ENCODE measurements at regions not wholly inside any gene's neighbourhood (a gene's known extent, or its start where the extent isn't known, plus 50 kb on each side); places are given as distances from the start of the nearest gene placed in this dataset.

DNA sequence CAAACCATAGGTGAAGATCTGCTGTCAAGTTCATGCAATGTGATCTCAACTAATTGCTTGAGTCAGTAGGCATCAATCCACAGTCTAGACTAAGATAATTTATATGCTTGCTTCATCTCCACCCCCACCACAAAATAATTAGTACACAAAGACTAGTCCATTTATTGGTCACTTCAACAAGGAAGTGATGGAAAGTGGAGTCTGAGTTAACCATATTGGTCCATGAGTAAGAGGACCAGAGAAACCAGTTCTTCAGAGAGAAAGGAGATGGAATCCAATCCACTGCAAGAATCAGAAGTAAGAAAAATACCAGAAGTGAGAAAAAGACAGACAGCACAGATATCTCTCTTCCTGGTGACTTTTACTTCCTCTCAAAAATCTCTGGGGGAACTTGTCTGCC lies 366.5 kb downstream of the CHSY3 start:
- DNase-seq (ENCODE audit: low spot score) = no peak
- TF ChIP-seq, protein P1, sequence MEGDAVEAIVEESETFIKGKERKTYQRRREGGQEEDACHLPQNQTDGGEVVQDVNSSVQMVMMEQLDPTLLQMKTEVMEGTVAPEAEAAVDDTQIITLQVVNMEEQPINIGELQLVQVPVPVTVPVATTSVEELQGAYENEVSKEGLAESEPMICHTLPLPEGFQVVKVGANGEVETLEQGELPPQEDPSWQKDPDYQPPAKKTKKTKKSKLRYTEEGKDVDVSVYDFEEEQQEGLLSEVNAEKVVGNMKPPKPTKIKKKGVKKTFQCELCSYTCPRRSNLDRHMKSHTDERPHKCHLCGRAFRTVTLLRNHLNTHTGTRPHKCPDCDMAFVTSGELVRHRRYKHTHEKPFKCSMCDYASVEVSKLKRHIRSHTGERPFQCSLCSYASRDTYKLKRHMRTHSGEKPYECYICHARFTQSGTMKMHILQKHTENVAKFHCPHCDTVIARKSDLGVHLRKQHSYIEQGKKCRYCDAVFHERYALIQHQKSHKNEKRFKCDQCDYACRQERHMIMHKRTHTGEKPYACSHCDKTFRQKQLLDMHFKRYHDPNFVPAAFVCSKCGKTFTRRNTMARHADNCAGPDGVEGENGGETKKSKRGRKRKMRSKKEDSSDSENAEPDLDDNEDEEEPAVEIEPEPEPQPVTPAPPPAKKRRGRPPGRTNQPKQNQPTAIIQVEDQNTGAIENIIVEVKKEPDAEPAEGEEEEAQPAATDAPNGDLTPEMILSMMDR (IDR thresholded peaks at IDR 0.05) = no peak
- Mint-ChIP-seq H3K36me3 (ENCODE audit: low read depth) (no peaks in the 10 kb centered on the region), H3K4me3 (ENCODE audit: unreplicated experiment) (no peak overlapping the region), H3K27me3 (ENCODE audit: low read depth) (peaks cover 8% of the 10 kb centered on the region), H3K4me1 (ENCODE audit: low read depth) (no peaks in the 10 kb centered on the region), H3K27ac (ENCODE audit: unreplicated experiment) (no peak overlapping the region), H3K9me3 (ENCODE audit: low read depth) (peaks cover 1% of the 10 kb centered on the region)

DNA sequence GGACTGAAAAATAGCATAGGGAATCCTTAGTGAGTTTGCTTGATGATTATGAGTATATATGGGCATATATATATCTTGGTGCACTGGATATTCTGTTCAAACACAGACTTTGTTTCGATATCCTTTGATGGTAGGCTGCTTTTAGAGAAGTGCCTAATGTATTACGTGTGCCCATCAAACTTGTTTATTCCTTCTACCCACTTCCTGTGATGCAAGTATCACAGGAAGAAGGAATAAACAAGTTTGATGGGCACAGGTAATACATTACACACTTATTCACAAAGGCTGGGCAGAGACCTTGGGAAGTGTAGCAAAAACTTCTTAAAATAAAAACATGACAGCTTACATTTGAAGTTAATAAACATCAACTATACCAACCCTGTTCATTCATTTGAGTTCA lies 364.2 kb downstream of the CHSY3 start:
- DNase-seq (ENCODE audit: low spot score) = no peak
- TF ChIP-seq, protein P1 (IDR thresholded peaks at IDR 0.05) = no peak
- Mint-ChIP-seq H3K27me3 (ENCODE audit: low read depth) (peaks cover 7% of the 10 kb centered on the region), H3K9me3 (ENCODE audit: low read depth) (no peaks in the 10 kb centered on the region), H3K4me1 (ENCODE audit: low read depth) (no peaks in the 10 kb centered on the region), H3K27ac (ENCODE audit: unreplicated experiment) (no peak overlapping the region), H3K4me3 (ENCODE audit: unreplicated experiment) (no peak overlapping the region), H3K36me3 (ENCODE audit: low read depth) (no peaks in the 10 kb centered on the region)

DNA sequence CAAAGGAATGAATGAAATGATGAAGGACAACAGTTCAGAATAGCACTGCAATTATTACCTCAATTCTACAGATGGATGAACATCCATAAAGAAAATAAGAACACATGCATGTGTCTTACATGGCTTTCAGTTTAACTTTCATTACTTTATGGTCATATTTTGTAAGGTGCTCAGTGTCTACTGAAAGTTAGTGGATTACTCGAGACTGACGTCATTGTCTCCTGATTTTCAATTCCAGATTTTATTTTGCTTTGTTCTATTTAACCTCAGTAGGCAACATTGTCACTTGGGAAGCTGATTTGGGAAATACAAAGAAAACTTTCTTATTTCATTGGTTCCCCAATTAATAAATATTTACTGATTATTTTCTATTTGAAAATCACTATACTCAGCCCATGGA lies 363.7 kb downstream of the CHSY3 start:
- no peaks in the 10 kb centered on the region for H3K9me3 Mint-ChIP-seq (ENCODE audit: low read depth)
- H3K4me1 Mint-ChIP-seq (ENCODE audit: low read depth) = no peaks in the 10 kb centered on the region
- no peak overlapping the region for H3K27ac Mint-ChIP-seq (ENCODE audit: unreplicated experiment)
- TF ChIP-seq, protein P1 (IDR thresholded peaks at IDR 0.05) = no peak
- peaks cover 7% of the 10 kb centered on the region for H3K27me3 Mint-ChIP-seq (ENCODE audit: low read depth)
- DNase-seq (ENCODE audit: low spot score) = no peak
- no peak overlapping the region for H3K4me3 Mint-ChIP-seq (ENCODE audit: unreplicated experiment)
- H3K36me3 Mint-ChIP-seq (ENCODE audit: low read depth) = no peaks in the 10 kb centered on the region

DNA sequence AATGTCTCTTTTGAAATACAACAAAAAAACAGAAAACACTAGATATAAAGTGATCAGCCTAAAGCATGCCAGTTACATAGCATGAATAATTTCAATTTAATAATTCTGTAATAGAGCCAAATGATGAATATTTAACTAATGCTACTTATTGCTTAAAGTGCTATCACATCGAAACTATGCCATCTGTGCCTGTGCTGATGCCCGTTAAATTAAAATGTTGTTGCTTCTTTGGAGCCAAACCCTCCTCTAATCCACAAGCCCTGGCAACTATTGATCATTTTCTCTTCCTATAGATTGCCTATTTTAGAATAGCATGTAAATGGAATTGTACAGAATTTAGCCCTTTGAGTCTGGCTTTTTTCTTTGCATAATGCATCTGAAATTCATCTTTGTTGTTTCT lies 356.2 kb downstream of the CHSY3 start:
- Mint-ChIP-seq H3K4me1 (ENCODE audit: low read depth) (no peaks in the 10 kb centered on the region), H3K27me3 (ENCODE audit: low read depth) (no peaks in the 10 kb centered on the region), H3K9me3 (ENCODE audit: low read depth) (peaks cover 3% of the 10 kb centered on the region), H3K4me3 (ENCODE audit: unreplicated experiment) (no peak overlapping the region), H3K27ac (ENCODE audit: unreplicated experiment) (no peak overlapping the region), H3K36me3 (ENCODE audit: low read depth) (no peaks in the 10 kb centered on the region)
- TF ChIP-seq, protein P1 (IDR thresholded peaks at IDR 0.05) = no peak
- DNase-seq (ENCODE audit: low spot score) = no peak

DNA sequence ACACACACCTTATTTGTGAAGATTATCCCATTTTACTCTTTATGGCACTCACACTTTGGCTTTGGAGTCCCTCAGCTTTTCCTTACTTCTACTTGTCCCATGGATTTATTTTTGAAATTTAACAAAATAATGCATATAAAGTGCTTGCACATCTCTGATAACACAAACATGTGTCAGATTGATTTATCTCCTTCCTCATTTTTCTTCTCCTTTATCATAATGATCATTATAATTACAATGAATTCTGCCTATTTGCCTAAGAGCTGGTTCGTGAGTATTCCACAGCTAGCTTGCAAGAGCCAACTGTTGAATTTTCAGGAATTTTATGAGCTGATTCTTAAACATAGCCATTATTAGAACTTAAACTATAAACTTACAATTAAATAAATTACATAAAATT lies 347.7 kb downstream of the CHSY3 start:
- TF ChIP-seq, protein P1 (IDR thresholded peaks at IDR 0.05) = no peak
- peaks cover 2% of the 10 kb centered on the region for H3K27me3 Mint-ChIP-seq (ENCODE audit: low read depth)
- DNase-seq (ENCODE audit: low spot score) = no peak
- H3K27ac Mint-ChIP-seq (ENCODE audit: unreplicated experiment) = no peak overlapping the region
- no peaks in the 10 kb centered on the region for H3K4me1 Mint-ChIP-seq (ENCODE audit: low read depth)
- peaks cover 2% of the 10 kb centered on the region for H3K36me3 Mint-ChIP-seq (ENCODE audit: low read depth)
- H3K9me3 Mint-ChIP-seq (ENCODE audit: low read depth) = peaks cover 15% of the 10 kb centered on the region
- no peak overlapping the region for H3K4me3 Mint-ChIP-seq (ENCODE audit: unreplicated experiment)

All from chondrocyte (in vitro differentiated cells).